GM18502 (cell line): ENCODE measurements at regions not wholly inside any gene's neighbourhood (a gene's known extent, or its start where the extent isn't known, plus 50 kb on each side); places are given as distances from the start of the nearest gene placed in this dataset.

Source experiments
- ATAC-seq: cut with Tn5 transposase; IDR thresholded peaks from one replicate; pipeline ENCODE4 v1.9.1; 2021; ENCODE audit warnings: mild to moderate bottlenecking; ENCODE audit not compliant: unreplicated experiment, poor library complexity

- ATAC-seq = no peak
Observed at GRCh38 chr12:46131732-46132469, 136.9 kb downstream of the SLC38A1 start.

- ATAC-seq = no peak
Observed at GRCh38 chr12:46127656-46128055, 137.3 kb upstream of the SCAF11 start.

- ATAC-seq = no peak
Observed at GRCh38 chr12:46126050-46126727, 135.8 kb upstream of the SCAF11 start.

- peak; percentile 83 for ATAC-seq
Observed at GRCh38 chr12:46124848-46125619, 134.7 kb upstream of the SCAF11 start.

- ATAC-seq = no peak
Observed at GRCh38 chr12:46124132-46124847, 133.9 kb upstream of the SCAF11 start.

GRCh38 chr12:46112364-46112763, 122.0 kb upstream of the SCAF11 start:
- ATAC-seq = no peak

- no peak for ATAC-seq
Observed at GRCh38 chr12:46111715-46112114, 121.3 kb upstream of the SCAF11 start.

GRCh38 chr12:46110928-46111699, 120.7 kb upstream of the SCAF11 start:
- ATAC-seq = no peak

- ATAC-seq = no peak
Observed at GRCh38 chr12:46110223-46110611, 119.8 kb upstream of the SCAF11 start.

GRCh38 chr12:46109343-46110222, 119.2 kb upstream of the SCAF11 start:
- ATAC-seq = no peak

GRCh38 chr12:46108721-46109120, 118.3 kb upstream of the SCAF11 start:
- peak; percentile 93 for ATAC-seq

- ATAC-seq = no peak
Observed at GRCh38 chr12:46107591-46107990, 117.2 kb upstream of the SCAF11 start.

- no peak for ATAC-seq
Observed at GRCh38 chr12:46105735-46106134, 115.4 kb upstream of the SCAF11 start.

GRCh38 chr12:46103559-46104383, 113.4 kb upstream of the SCAF11 start:
- no peak for ATAC-seq

- no peak for ATAC-seq
Observed at GRCh38 chr12:46101485-46101869, 111.1 kb upstream of the SCAF11 start.

- no peak for ATAC-seq
Observed at GRCh38 chr12:46100551-46101484, 110.4 kb upstream of the SCAF11 start.
